ENCODE measurements at regions not wholly inside any gene's neighbourhood (a gene's known extent, or its start where the extent isn't known, plus 50 kb on each side); places are given as distances from the start of the nearest gene placed in this dataset.

GRCh38 chr3:194249323-194250097 is 101.6 kb downstream of the CPN2 start:
- peak; percentile 93 for DNase-seq

DNA sequence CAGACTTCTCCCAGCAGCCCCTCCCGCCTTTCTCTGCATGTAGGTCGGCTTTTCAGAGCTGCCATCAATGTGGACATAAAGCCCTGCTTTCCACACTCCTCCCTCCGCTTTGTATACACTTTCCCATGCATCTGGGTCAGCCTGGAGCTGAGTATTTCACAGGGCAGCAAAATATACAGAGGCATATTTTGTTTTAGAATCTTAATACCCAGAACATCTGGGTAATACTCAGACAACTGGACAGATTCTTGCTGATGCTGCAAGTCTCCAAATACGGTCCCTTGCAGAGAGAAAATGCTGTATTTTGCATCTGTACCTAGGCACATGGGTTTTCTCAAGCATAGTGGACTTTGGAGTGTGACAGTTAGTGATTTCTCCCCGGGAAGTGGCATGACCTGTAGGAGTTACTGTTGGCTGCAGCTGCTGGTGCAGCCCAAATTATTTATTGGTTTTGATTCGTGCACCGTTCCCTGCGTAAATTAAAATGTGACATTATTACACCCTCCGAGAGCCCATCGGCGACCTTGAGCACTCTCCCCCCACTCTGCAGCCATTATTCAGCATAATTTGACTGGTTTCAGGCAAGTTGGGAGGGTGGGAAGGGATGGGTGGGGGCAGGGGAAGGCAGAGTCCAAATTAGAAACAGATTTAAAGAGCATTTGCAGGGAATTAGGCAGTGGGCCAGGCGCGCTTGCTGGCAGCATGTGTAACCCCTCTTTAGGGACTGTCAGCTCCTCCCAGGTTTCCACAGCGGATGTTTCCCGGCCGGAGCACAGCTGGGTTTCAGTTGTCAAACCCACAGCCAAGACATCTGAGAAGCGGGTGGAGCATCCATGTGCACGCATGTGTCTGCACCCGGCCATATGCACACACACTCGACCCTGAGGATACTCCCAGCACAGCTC is 100.8 kb downstream of the CPN2 start:
- peak; percentile 99 for DNase-seq

DNA sequence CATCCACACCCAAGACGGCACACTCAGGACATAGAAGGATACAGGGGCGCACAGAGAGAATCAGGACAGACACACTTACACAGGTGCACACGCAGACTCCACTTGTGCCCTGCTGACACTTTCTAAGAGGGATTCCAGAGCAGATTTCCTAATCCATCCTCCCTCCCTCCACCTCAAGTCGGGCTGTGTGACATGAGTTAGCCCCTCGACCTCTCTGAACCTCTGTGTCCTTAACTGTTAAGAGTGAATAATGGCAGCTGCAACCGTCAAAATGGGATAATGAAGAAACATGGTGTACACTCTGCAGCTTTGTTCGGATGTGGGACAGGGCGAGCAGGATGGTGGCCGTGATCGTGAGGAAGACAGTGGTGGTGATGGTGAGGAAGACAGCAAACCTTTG is 100.1 kb downstream of the CPN2 start:
- DNase-seq: no peak

GRCh38 chr3:194251461-194251860 is 99.7 kb downstream of the CPN2 start:
- DNase-seq: no peak

GRCh38 chr3:194251891-194252560 is 99.1 kb downstream of the CPN2 start:
- DNase-seq: no peak

DNA sequence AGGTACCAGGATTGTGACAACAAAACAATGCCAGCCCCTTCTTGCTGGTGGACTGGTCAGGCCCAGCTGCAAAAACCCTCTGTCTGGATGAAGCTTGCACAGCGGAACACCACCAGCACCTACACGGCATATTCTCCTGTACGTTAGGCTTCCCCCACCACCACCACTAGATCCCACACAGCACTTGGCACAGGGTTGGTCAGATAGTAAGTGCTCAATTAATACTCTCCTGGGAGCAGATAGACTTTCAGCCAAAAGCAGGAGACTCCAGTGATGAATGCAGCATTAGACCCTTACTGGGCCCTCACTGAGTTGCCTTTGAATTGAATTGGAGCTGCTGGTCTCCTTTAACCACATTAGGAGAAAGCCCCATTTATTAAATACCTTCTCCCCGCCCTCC is 97.9 kb downstream of the CPN2 start:
- DNase-seq: no peak

DNA sequence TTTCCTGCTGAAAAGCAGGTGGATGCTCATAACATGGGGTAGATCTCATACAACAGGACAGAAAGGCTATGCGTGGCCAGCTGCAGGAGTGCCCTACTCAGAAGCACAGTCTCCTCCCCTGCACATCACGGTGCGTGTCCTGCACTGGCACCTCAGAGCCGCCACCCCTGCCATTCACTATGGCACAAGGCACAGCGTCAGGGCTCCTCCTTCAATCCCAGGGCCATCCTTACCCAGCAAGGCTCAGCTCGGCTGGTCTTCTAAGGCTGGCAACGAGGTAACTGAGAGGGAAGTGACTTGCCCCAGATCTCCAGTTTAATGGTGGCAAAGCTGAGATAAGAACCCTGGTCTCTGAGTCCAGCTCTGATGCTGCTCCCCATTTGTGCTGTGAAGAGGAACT is 97.1 kb downstream of the CPN2 start:
- DNase-seq: no peak

DNA sequence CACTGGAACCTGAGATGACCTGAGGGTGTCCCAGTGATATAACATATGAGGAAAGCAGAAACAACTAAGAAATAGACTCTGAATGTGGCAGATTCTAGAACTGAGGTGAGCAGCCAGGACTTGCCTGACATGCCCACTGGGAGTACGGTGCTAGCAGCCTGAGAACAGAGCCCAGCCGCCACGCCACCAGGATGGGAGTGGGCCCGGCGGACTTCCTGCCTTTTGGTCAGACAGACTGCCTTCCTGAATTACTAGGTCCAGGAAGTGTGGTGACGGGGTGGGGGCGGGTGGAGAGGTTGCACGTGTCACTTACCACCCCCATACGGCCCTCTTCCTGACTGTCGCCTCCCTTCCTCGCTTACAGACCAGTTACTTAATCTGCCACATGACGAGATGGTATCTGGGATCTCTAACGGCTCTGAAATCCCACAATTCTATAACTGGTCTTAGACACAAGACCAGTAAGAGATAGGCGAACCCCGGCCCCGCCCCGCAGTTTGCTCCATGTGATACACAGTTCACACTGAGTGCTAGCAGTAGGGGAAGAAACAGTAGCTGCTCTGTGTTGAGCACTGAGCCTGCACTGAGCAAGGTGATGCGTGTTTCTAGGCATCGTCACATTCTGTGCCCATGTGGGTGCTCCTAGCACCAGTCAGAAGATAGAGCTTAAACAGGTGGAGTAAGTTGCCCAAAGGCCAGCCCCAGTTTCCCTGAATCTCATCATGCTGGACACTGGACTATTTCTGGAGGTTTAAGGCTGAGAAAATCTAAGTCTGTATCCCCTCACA is 95.7 kb downstream of the CPN2 start:
- peak; percentile 42 for DNase-seq

DNA sequence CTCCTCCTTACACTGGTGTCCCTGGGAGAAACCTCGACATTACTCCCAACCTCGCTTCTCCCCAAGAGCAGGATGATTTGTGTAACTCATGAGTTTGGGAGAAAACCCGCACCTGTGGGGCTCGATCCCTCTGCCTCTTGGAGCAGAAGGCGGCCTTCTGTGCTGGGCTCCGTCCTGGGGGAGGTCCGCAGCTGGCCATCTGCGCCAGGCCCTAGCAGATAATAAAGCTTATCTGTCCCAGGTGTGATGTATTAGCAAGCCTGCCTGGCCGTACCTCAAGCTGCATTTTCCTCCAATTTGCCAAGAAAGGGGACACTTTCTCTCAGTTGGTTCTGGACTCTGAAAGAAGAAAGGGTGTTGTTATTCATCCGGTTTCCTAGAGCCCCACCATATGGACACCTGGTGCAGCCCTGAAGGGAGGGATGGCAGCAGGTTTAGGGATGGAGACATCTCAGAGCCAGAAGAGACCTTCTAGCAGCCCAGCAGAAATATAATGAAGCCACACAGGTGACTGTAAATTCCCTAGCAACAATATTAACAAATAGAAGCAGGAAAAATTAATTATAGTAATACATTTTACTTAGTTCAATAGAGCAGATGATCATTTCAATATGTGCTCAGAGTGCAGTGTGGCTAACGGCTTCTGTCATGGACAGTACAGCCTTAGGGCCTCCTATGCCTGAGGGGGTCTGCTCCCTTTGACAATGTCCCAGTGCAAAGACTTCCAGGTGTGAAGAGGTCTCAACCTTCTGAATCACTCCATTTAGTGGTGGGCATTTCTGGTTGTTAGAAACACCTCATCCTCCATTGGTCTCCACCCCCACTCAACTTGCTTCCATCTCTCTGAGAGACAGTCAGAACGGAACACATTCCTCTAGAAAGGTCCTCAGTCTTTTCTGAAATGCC is 94.8 kb downstream of the CPN2 start:
- no peak for DNase-seq

DNA sequence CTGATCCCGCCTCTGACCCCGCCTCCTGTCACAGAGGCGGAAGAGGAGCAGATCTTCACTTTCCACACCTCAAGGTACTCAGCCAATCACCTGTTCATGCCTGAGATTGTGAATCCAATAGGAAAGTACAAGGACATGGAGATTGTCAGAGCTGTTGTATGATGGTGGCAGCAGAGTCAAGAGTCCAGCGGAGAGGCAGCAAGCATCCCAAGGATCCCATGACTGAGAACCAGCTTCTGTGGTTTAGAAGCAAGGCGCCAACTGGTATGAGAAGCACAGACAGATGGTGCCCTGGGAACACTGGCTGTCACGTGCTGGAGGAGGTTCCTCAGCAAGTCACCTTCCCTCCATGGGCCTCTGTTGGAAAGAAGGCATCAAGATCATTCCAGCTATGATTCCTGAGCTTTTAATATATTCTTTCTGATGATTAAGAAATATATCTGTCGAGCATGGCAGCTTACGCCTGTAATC is 93.9 kb downstream of the CPN2 start:
- peak; percentile 57 for DNase-seq

- no peak for DNase-seq
Measured at GRCh38 chr3:194257916-194258668, 93.0 kb downstream of the CPN2 start.

GRCh38 chr3:194259982-194260766 is 91.0 kb downstream of the CPN2 start:
- DNase-seq: no peak

DNA sequence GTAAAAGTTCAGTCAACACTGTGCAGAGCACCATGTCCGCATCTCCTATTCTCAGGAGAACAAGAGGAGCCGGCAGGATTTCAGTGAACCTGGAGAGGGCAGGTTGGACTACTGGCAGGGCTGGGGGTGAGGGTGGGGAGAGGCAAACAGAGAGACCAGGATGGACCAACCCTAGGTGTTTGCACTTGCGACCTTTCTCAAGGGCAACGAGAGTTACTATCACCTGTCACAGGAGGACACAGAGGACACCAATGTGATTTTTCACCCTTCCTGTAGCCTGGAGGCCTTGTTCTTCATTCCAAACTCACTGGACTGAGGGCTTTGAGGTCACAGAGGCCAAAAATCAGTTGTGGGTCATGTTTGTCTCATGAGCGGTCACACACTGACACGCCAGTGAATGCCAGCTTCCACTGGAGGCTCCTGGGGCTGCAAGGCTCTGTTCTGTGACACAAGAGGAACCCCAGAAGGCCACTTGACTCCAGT is 89.5 kb downstream of the CPN2 start:
- DNase-seq: no peak

GRCh38 chr3:194262176-194262924 is 88.8 kb downstream of the CPN2 start:
- DNase-seq: no peak

DNA sequence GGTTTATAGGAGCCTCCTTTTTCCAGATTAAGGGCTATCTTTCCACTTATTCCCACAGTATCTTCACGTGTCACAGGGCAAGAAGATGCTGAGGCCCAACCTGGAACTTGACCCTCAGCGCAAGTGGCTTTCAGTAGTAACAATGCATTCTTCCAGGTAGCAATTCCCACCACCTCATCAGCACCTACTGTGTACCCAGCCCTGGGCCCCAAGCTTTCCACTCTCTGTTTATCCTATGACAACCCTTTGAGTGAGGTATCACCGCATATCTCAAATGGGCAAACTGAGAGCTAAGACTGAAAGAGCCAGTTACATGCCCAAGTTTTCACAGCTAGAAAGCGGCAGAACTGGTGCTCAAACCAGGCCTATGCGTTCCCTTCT is 88.2 kb downstream of the CPN2 start:
- DNase-seq: no peak

DNA sequence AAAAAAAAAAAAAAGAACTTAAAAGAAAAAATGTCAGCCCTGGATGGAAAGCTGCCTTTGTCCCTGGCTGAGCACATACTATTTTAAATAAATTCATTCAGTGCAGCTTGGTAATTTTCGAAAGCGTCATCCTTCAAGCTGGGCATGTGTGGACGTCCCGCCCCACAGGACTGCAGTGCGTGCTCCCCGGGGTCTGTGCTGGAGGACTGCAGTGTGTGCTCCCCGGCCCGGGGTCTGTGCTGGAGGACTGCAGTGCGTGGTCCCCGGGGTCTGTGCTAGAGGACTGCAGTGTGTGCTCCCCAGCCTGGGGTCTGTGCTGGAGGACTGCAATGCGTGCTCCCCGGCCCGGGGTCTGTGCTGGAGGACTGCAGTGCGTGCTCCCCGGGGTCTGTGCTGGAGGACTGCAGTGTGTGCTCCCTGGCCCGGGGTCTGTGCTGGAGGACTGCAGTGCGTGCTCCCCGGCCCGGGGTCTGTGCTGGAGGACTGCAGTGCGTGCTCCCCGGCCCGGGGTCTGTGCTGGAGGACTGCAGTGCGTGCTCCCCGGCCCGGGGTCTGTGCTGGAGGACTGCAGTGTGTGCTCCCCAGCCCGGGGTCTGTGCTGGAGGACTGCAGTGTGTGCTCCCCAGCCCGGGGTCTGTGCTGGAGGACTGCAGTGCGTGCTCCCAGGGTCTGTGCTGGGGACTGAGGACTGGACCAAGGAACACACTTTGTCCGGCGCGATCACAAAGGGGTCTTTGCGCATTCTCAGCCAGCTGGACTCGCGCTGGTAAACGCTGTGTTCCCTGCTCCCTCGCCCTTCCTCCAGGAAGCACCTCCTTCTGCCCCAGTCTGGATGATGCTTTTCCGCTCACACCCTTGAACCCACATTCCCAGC is 86.3 kb downstream of the CPN2 start:
- DNase-seq: peak; percentile 32

GRCh38 chr3:194265505-194265892 is 85.6 kb downstream of the CPN2 start:
- DNase-seq: peak; percentile 98

Measured in tongue (tissue), 1 donor.